ENCODE measurements at regions not wholly inside any gene's neighbourhood (a gene's known extent, or its start where the extent isn't known, plus 50 kb on each side); places are given as distances from the start of the nearest gene placed in this dataset.

- intact Hi-C loops (cut with micrococcal nuclease) = loop anchor here (5.0 kb wide), 2 partner anchors 219 to 494 kb away; no protein-coding TSS in a partner anchor
- CTCF ChIA-PET = interaction anchor here (0.9 to 15.1 kb wide), 6 partner anchors 14 to 492 kb away, joined by 3 to 392 read pairs (median 4); partner anchors contain the start of gene IL6
- Mint-ChIP-seq H3K4me3 (no peak overlapping the region), H3K27me3 (peaks cover 40% of the 10 kb centered on the region), H3K9me3 (no peaks in the 10 kb centered on the region), H3K4me1 (ENCODE audit: low read depth) (peaks cover 38% of the 10 kb centered on the region), H3K36me3 (ENCODE audit: low read depth) (no peaks in the 10 kb centered on the region), H3K27ac (no peak overlapping the region)
- no peak for TF ChIP-seq CTCF (IDR thresholded peaks at IDR 0.05)
- POLR2A ChIA-PET = interaction anchor here (1.7 kb wide), 1 partner anchor 10 kb away, joined by 5 read pairs; no protein-coding TSS in a partner anchor
- DNase-seq (peak; percentile 30), ATAC-seq (no peak)
Measured at GRCh38 chr7:22563032-22563501, 63.1 kb upstream of the STEAP1B start.

GRCh38 chr7:22561895-22562593 is 62.1 kb upstream of the STEAP1B start:
- no peak overlapping the region for H3K4me3 Mint-ChIP-seq
- DNase-seq (peak; percentile 25), ATAC-seq (no peak)
- CTCF ChIA-PET = interaction anchor here (0.9 to 15.1 kb wide), 10 partner anchors 48 to 493 kb away, joined by 3 to 392 read pairs (median 6); partner anchors contain the start of gene IL6
- POLR2A ChIA-PET = interaction anchor here (1.6 kb wide), 1 partner anchor 164 kb away, joined by 3 read pairs; the partner anchor contains the start of gene IL6
- no peak for TF ChIP-seq CTCF (IDR thresholded peaks at IDR 0.05)
- peaks cover 38% of the 10 kb centered on the region for H3K4me1 Mint-ChIP-seq (ENCODE audit: low read depth)
- intact Hi-C loops (cut with micrococcal nuclease) = loop anchor here (5.0 kb wide), 2 partner anchors 220 to 495 kb away; no protein-coding TSS in a partner anchor
- no peak overlapping the region for H3K27ac Mint-ChIP-seq
- no peaks in the 10 kb centered on the region for H3K36me3 Mint-ChIP-seq (ENCODE audit: low read depth)
- H3K9me3 Mint-ChIP-seq = no peaks in the 10 kb centered on the region
- H3K27me3 Mint-ChIP-seq = peaks cover 30% of the 10 kb centered on the region

- Mint-ChIP-seq H3K4me1 (ENCODE audit: low read depth) (peaks cover 38% of the 10 kb centered on the region), H3K4me3 (no peak overlapping the region), H3K36me3 (ENCODE audit: low read depth) (no peaks in the 10 kb centered on the region), H3K9me3 (no peaks in the 10 kb centered on the region), H3K27me3 (peaks cover 29% of the 10 kb centered on the region), H3K27ac (no peak overlapping the region)
- ATAC-seq = no peak
- TF ChIP-seq CTCF (IDR thresholded peaks at IDR 0.05) = no peak
- ChIA-PET CTCF (interaction anchor here (0.9 to 15.1 kb wide), 21 partner anchors 10 to 494 kb away, joined by 3 to 392 read pairs (median 5); partner anchors contain the start of gene IL6), POLR2A (interaction anchor here (1.6 kb wide), 1 partner anchor 165 kb away, joined by 3 read pairs; the partner anchor contains the start of gene IL6)
- intact Hi-C loops (cut with micrococcal nuclease) = loop anchor here (5.0 kb wide), 2 partner anchors 221 to 496 kb away; no protein-coding TSS in a partner anchor
- no peak for DNase-seq
Measured at GRCh38 chr7:22561321-22561811, 61.4 kb upstream of the STEAP1B start.

- H3K4me3 Mint-ChIP-seq = no peak overlapping the region
- TF ChIP-seq CTCF (IDR thresholded peaks at IDR 0.05) = peak; percentile 90
- H3K36me3 Mint-ChIP-seq (ENCODE audit: low read depth) = no peaks in the 10 kb centered on the region
- intact Hi-C loops (cut with micrococcal nuclease) = loop anchor here (1.0 to 5.0 kb wide), 3 partner anchors 166 to 497 kb away; no protein-coding TSS in a partner anchor
- ATAC-seq (peak; percentile 82), DNase-seq (peak; percentile 83)
- ChIA-PET POLR2A (no interaction called here), CTCF (interaction anchor here (0.5 to 15.1 kb wide), 48 partner anchors 8 to 538 kb away, joined by 3 to 392 read pairs (median 4); partner anchors contain the start of gene IL6)
- H3K27me3 Mint-ChIP-seq = peaks cover 21% of the 10 kb centered on the region
- H3K27ac Mint-ChIP-seq = no peak overlapping the region
- H3K9me3 Mint-ChIP-seq = no peaks in the 10 kb centered on the region
- H3K4me1 Mint-ChIP-seq (ENCODE audit: low read depth) = peaks cover 25% of the 10 kb centered on the region
Measured at GRCh38 chr7:22559829-22560489, 60.0 kb upstream of the STEAP1B start.
